Stomach (tissue), 8 donors: ENCODE measurements at regions not wholly inside any gene's neighbourhood (a gene's known extent, or its start where the extent isn't known, plus 50 kb on each side); places are given as distances from the start of the nearest gene placed in this dataset.

ENCODE experiments used
- DNase-seq, 2 donors: peaks; one replicate each; pipeline versions ENCODE4 v3.0.0 to v3.0.0-alpha.2; 2013 to 2019
- H3K27ac ChIP-seq, 5 donors: fragments of 200-600 bp in 4 of 5; sonication (generic) in 4 of 5; one replicate each; pipeline ENCODE4 v1.5.1; 2013 to 2019; ENCODE audit warnings: mild to moderate bottlenecking in 1 of 5, moderate library complexity in 1 of 5
- H3K27me3 ChIP-seq, 3 donors: fragments of 200-600 bp; sonication (generic); one replicate each; pipeline ENCODE4 v1.5.1; 2017 to 2019; ENCODE audit warnings: mixed run types in 1 of 3
- H3K36me3 ChIP-seq, 4 donors: fragments of 200-600 bp; sonication (generic); 1 replicate in 3 of 4; 2 replicates in 1 of 4; pipeline ENCODE4 v1.5.1; 2016 to 2019
- H3K4me1 ChIP-seq, 4 donors: fragments of 200-600 bp; sonication (generic); one replicate each; pipeline ENCODE4 v1.5.1; 2016 to 2019
- H3K4me3 ChIP-seq, 4 donors: fragments of 200-600 bp; sonication (generic) in 3 of 4; one replicate each; pipeline ENCODE4 v1.5.1; 2016 to 2019; ENCODE audit warnings: mild to moderate bottlenecking in 1 of 4
- H3K9me3 ChIP-seq, 4 donors: fragments of 200-600 bp; sonication (generic); one replicate each; pipeline ENCODE4 v1.5.1; 2016 to 2019
- CTCF ChIP-seq, 7 experiments: fragments of 450-650 bp in 4 of 7; fragments of 200-600 bp in 3 of 7; sonication (generic) in 3 of 7; IDR thresholded peaks; one replicate each; pipeline ENCODE4 v1.5.1; 2016 to 2019; ENCODE audit warnings: antibody characterized with exemption in 7 of 7, control low read depth in 2 of 7, mild to moderate bottlenecking in 1 of 7
- EP300 ChIP-seq: sonication (generic); formaldehyde crosslinking; IDR thresholded peaks from one replicate; pipeline ENCODE4 v1.6.1; 2017; ENCODE audit warnings: antibody characterized with exemption
- POLR2A ChIP-seq, 4 donors: fragments of 450-650 bp; IDR thresholded peaks; one replicate each; pipeline ENCODE4 v1.6.1; 2016; ENCODE audit warnings: antibody characterized with exemption in 4 of 4, control low read depth in 2 of 4, mild to moderate bottlenecking in 1 of 4, moderate library complexity in 1 of 4
- POLR2AphosphoS5 ChIP-seq, 3 donors: sonication (generic); formaldehyde crosslinking; IDR thresholded peaks; one replicate each; pipeline ENCODE4 v1.6.1; 2016; ENCODE audit warnings: antibody characterized with exemption in 3 of 3
- WGBS, 5 donors: extraction: QIAGEN DNeasy Blood & Tissue Kit in 3 of 5; methylation state at CpG; one replicate each; pipeline versions ENCODE4 v1.1.5 to v1.1.7; 2013 to 2018; 5-methylcytosine and 5-hydroxymethylcytosine counted together
- intact Hi-C: fragments of 100-400 bp; cut with DNase I; formaldehyde crosslinking; loops from one replicate; pipeline ENCODE4 v1.15.1; 2023; ENCODE audit warnings: low total_unique reads
- donor health status: healthy with polysubstance abuse.
- donor health status: Bipolar disorder and iron deficiency.
- donor health status: healthy.

GRCh38 chr5:87827539-87827938 is 414.8 kb upstream of the CCNH start:
- WGBS, 5 donors = 87 to 94% (median 92%) methylated on average over 8 of the region's 8 CpGs
- Histone ChIP-seq H3K27ac (no peak overlapping the region), H3K4me3 (no peak overlapping the region), H3K27me3 (no peaks in the 10 kb centered on the region), H3K4me1 (no peaks in the 10 kb centered on the region), H3K9me3 (peaks cover 0 to 19% (median 17%) of the 10 kb centered on the region in 4 donors), H3K36me3 (no peaks in the 10 kb centered on the region)
- intact Hi-C loops = no loop called here
- no peak for TF ChIP-seq EP300
- no peak for TF ChIP-seq POLR2A (IDR thresholded peaks at IDR 0.05)
- no peak for TF ChIP-seq CTCF (IDR thresholded peaks at IDR 0.05)
- TF ChIP-seq POLR2AphosphoS5 (IDR thresholded peaks at IDR 0.05) = no peak
- no peak for DNase-seq

- Histone ChIP-seq H3K4me1 (no peaks in the 10 kb centered on the region), H3K27me3 (no peaks in the 10 kb centered on the region), H3K27ac (no peak overlapping the region), H3K4me3 (no peak overlapping the region), H3K36me3 (no peaks in the 10 kb centered on the region), H3K9me3 (peaks cover 0 to 10% (median 6%) of the 10 kb centered on the region in 4 donors)
- TF ChIP-seq POLR2A (IDR thresholded peaks at IDR 0.05) = no peak
- TF ChIP-seq CTCF (IDR thresholded peaks at IDR 0.05) = no peak
- TF ChIP-seq POLR2AphosphoS5 (IDR thresholded peaks at IDR 0.05) = no peak
- no peak for TF ChIP-seq EP300
- intact Hi-C loops = no loop called here
- no peak for DNase-seq
- WGBS, 5 donors = 62 to 80% (median 68%) methylated on average over 3 of the region's 3 CpGs
Observed at GRCh38 chr5:87826507-87826906, 413.8 kb upstream of the CCNH start.

GRCh38 chr5:87825583-87825982 is 412.9 kb upstream of the CCNH start:
- DNase-seq = no peak
- intact Hi-C loops = no loop called here
- H3K27ac ChIP-seq = no peak overlapping the region
- TF ChIP-seq POLR2AphosphoS5 (IDR thresholded peaks at IDR 0.05) = no peak
- TF ChIP-seq CTCF (IDR thresholded peaks at IDR 0.05) = no peak
- TF ChIP-seq POLR2A (IDR thresholded peaks at IDR 0.05) = no peak
- no peak for TF ChIP-seq EP300
- H3K9me3 ChIP-seq = peaks cover 0 to under 1% (median 0%) of the 10 kb centered on the region in 4 donors
- H3K27me3 ChIP-seq = no peaks in the 10 kb centered on the region
- H3K4me3 ChIP-seq = no peak overlapping the region
- H3K4me1 ChIP-seq = no peaks in the 10 kb centered on the region
- H3K36me3 ChIP-seq = no peaks in the 10 kb centered on the region
- WGBS, 5 donors = 7 to 35% (median 17%) methylated on average over 1 of the region's 1 CpG

GRCh38 chr5:87807783-87808182 is 395.1 kb upstream of the CCNH start:
- peaks cover 0 to 4% (median 0%) of the 10 kb centered on the region in 4 donors for H3K9me3 ChIP-seq
- no peaks in the 10 kb centered on the region for H3K36me3 ChIP-seq
- intact Hi-C loops = no loop called here
- no peak for TF ChIP-seq POLR2AphosphoS5 (IDR thresholded peaks at IDR 0.05)
- TF ChIP-seq CTCF (IDR thresholded peaks at IDR 0.05) = no peak
- no peak for TF ChIP-seq POLR2A (IDR thresholded peaks at IDR 0.05)
- no peak for TF ChIP-seq EP300
- H3K27me3 ChIP-seq = no peaks in the 10 kb centered on the region
- H3K4me1 ChIP-seq = no peaks in the 10 kb centered on the region
- no peak overlapping the region for H3K4me3 ChIP-seq
- H3K27ac ChIP-seq = no peak overlapping the region
- DNase-seq = no peak
